Erythroblast (primary cell): ENCODE measurements at regions not wholly inside any gene's neighbourhood (a gene's known extent, or its start where the extent isn't known, plus 50 kb on each side); places are given as distances from the start of the nearest gene placed in this dataset.

Experiments
- DNase-seq, 2 experiments: peaks; one replicate each; lab custom pipeline; 2025; lab: John Stamatoyannopoulos, UW
- GATA1 ChIP-seq: IDR thresholded peaks from 2 replicates; pipeline ENCODE4 v1.6.1; 2011; ENCODE audit warnings: low read depth, mild to moderate bottlenecking, control low read depth, low read length, moderate library complexity
- POLR2A ChIP-seq: IDR thresholded peaks from 2 replicates; pipeline ENCODE4 v1.6.1; 2011; ENCODE audit warnings: mild to moderate bottlenecking, low read length

DNA sequence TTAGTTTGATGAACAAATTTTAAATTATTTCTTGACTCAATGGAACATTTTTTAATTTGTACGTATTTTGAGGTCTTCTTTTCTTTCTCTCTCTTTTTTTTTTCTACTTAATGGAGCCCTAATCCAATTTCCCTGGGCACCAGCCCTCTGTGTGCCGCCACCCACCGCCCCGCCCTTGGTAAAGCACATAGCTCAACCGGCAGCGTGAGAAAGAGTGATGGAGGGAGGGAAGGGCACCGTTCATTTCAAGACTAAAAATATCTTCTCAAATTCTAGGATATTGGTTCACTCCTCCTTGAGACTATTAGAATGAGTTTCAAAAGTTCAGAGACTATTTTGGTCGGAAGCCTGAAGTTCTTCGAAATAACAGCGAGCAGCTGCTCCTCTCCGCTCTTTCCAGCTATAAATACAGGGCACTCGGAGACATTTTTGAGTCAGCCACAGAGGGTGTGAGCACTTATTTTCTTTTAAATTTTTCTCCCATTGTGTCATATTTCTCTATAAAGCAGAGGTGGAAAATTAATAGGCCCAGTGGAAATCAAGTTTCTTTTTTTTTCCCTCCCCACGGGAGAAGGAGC, 731.7 kb upstream of the ID2 start:
- TF ChIP-seq POLR2A (no peak), GATA1 (no peak)
- no peak for DNase-seq

DNA sequence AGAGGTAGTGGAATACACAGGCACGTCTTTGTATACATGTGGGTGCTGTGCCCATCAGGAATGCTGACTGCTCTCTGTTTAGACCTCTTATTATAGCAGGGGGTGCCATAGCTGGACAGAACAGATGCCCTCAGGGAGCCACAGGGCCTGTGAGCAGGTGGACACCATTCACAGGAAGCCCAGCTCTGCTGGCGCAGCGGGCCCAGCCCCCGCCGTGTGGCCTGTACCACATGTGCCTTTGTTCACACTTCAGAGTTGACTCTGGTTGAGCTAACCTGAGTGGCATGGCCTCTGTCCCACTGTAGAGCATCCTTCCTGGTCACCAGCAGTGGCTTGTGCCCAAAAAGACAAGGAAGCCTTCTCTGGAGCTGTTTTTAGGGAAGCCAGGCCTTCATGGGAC, 730.9 kb upstream of the ID2 start:
- TF ChIP-seq POLR2A (no peak), GATA1 (no peak)
- no peak for DNase-seq

DNA sequence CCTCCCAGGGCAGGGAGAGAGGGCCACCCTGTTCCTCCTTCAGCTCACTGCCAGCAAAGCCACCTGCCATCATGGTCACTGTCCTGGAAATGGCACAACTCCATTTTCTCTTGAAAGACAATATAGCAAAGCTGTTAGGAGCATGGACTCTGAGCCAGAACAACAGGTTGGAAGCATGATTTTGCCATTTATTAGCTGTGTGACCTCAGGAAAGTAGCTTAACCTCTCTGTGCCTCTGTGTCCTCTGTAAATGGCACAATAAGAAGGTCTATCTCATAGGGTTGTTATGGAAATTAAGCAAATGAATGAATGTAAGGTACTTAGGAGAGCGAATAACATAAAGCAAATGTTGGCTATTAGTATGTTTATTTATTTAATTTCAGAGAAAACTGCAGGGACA, 730.4 kb upstream of the ID2 start:
- no peak for TF ChIP-seq POLR2A
- no peak for TF ChIP-seq GATA1
- no peak for DNase-seq

DNA sequence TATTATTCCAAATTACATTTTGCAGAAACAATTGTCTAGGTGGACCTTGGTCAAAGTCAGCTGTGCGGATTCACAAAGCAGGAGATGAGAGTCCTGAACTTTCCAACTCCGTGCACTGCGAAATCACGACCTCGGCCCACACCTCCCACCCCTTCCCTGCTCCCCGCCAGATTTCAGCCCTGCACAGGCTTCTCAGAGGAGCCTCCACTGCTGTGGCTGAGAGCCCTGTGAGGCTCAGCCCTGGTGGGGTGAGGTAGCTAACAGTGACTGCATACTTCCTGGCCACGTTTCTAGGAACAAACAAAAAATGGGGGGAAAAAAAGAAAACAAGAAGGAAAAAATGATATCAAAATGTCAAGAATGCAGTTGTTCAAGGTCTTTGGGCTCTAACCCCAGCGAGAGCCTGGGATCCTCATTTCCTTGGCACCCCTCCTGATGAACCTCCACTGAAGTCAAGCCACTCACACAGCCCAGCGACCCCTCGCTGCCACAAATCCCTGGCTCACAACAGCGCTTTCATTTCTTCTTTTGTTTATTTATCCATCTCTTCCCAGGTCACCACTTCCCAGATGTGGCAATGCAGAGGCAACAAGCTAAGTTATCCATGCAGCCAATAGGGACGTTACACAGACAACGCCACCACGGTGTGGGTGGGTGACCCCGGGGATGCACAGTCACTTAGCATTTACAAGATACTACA, 729.7 kb upstream of the ID2 start:
- TF ChIP-seq POLR2A = no peak
- TF ChIP-seq GATA1 = no peak
- no peak for DNase-seq

DNA sequence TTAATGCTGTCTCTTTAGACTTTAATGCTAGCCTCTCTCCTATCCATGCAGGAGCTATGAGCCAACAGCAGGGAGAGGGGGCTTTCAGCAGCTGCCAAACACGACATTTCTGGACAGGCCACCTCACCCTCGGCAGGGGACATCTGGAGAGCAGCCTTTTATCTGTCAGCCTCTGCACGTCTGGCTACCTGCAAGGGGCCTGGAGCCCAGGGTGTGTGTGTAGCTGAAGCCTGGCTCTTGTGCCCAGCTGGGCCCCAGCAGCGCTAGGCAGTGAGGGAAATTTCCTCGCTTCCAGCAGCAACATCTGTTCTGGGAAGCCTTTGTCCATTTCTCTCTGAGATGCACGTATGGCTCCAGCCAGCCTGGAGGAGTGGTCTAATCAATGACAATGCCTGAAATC, 728.7 kb upstream of the ID2 start:
- no peak for DNase-seq
- TF ChIP-seq POLR2A (no peak), GATA1 (no peak)

DNA sequence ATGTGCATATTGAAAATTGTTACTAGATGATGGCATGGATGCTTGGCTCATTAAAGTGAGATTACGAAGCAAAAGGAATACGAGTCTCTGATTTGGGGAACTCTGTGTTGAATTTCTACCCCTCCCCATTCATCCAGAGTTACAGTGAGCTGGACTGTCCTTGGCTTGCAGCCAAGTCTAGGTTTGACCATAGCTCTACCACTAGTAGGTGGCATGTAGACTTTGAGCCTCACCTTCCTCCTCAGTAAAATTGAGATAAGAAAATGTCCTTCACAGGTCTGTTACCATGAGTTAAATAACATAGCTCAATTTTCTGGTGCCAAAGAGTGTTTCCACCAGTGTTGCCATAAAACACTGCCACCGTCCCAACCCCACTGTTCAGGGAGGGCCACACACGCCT, 727.6 kb upstream of the ID2 start:
- no peak for DNase-seq
- TF ChIP-seq GATA1 (no peak), POLR2A (no peak)

DNA sequence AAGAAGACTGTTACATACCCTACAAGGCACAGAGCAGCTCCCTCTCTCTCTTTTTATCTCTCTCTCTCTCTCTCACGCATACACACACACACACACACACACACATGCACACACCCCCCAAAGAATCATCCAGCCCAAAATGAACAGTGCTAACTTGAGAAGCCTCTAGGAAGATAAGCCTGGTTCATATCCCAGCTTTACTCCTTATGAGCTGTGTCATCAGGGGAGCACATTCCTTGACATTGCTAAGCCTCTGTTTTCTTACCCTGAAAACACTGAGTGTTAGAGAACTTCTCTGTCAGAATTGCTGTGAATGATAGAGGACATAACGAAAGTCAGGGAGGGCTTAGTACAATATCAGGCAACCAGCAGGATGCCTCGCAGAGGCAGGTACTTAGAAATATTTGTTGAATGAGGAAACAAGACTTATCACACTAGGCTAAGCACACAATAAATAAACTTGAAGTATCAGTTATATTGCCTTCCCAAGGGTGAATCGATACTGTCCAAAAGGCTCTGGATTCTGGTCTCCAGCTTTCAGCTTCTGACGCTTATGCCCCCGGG, 725.6 kb upstream of the ID2 start:
- no peak for TF ChIP-seq GATA1
- no peak for TF ChIP-seq POLR2A
- no peak for DNase-seq

DNA sequence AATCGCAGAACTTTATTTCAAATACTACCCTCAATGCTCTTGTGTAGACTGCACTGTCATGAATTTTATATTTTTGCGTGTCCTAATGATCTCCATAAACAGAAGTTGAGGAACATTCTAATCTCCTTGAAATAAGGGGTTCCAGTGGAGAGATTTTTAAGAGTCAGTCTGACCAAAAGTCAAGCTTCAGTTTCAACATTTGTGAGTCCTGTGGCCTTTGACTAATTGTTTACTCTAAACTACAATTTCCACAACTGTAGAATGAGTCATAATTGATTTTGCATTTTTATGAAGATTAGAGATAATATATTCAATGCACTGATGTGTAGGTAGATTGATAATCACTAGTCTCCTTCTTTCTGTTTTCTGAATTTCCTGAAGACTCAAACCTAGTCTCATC, 720.3 kb upstream of the ID2 start:
- TF ChIP-seq POLR2A (no peak), GATA1 (no peak)
- DNase-seq = no peak

DNA sequence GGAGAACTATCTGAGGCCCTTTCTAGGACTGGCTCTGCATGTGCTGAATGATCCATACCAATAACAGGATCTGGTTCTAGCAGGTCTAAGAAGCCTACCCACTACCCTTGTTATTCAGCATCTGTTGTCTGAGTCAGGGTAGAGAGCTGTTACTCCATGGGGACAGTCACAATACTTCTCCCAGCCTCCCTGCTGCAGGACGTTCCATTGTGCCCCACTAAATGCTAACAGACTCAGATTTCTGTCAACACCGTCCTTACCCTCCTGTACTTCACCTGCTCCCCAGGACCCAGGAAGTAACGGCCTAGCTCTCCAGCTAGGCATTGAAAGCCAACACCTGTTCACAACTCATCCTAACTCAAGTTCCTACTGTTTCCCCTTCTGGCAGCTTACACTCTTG, 719.7 kb upstream of the ID2 start:
- DNase-seq = no peak
- TF ChIP-seq POLR2A (no peak), GATA1 (no peak)

DNA sequence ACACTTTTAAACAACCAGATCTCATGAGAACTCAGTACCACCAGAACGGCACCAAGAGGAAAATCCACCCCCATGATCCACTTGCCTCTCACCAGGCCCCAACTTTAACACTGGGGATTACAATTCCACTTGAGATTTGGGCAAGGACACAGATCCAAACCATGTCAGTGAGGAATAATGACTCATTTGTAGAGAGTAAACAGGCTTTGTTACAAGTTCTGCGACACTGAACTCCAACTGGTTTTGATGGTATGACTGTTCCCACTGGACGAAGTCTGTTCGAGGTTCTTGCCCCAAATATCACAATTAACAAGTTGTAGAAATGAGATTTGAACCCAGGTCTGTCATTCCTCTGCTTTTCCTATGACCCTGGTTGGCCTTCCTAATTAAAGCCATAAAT, 718.1 kb upstream of the ID2 start:
- DNase-seq = no peak
- TF ChIP-seq GATA1 (no peak), POLR2A (no peak)

DNA sequence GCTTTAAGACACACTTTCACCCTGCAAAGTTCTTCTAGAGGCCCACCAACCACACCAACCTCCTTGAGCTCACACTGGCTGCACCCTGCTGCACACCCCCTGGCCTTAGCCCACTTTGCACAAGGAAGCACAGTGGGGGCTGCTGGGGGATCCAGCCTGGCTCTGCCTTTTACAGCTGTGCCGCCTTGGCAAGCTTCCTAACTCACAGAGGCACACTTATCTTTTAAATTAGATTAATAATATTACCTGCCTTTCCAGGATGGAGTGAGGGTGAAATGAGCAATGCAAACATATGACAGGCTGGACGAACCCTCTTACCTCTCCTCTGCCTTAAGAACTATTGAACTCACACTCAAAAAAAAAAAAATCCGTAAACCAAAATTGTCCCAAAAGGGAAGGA, 715.8 kb upstream of the ID2 start:
- DNase-seq = no peak
- TF ChIP-seq POLR2A (no peak), GATA1 (no peak)

DNA sequence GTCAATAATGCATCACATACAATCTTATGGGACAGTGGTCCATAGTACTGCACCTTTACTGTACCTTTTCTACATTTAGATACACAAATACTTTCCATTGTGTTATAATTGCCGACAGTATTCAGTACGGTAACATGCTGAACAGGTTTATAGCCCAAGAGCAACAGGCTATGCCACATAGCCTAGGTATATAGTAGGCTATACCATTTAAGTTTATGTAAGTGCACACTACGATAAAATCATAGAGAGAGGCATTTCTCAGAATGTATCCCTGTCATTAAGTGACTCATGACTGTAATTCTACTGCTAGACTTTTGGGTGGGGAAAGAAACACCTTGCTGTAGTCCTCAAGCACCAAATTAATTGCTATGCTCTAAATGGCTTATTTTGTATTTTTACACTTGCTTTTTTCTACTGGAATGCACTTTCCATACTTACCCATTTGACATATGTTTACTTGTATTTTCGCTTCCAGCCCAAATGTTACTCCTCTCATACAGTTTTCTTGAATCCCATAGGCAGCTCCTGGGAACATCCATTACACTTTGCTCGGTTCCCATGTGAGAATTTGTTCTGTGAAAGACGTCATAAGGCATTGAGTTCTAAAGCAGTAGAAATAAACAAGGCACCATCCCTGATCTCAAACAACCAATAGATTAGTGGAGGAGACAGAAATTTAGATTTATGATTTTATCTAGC, 714.0 kb upstream of the ID2 start:
- no peak for TF ChIP-seq GATA1
- no peak for TF ChIP-seq POLR2A

DNA sequence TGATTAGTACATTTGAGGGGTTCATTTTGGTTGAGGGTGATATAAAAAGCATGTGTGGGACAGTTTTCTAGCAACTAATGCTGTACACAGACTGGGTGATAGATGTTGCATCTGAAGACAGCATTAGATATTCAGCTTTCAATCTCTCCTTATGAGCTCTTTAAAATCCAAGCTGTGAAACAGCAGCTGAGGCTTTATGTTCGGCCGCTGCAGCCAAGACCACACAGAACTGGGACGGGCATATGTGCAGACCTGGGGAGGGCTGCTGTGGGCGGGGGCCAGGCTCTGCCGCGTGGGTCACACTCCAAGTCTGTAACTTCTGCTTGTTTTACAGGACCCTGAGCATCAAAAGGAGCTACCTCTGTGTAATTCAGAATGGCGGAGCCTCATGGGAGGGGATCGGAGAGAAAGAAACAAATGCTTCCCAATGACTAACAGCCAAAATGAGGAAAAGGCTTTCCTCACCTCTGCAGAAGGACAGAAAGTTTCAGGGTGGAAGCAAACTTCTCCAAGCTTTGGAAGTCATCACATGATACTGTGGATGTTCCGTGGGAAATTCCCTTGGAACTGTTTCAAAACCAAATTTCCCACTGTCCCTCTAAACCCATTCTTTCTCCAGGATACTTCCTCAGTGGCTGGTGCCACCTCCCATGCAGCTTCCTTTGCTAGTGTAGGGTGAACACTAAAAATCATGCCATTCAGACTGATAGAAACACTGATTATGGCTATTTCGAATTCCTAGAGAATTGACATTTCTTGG, 711.9 kb upstream of the ID2 start:
- TF ChIP-seq POLR2A (no peak), GATA1 (no peak)
- no peak for DNase-seq

More for the DNA sequence above, 714.0 kb upstream of the ID2 start:
- DNase-seq = no peak
